ENCODE measurements at regions not wholly inside any gene's neighbourhood (a gene's known extent, or its start where the extent isn't known, plus 50 kb on each side); places are given as distances from the start of the nearest gene placed in this dataset.

- Histone ChIP-seq H3K4me3 (ENCODE audit: low read depth, low read length) (no peak overlapping the region), H3K9ac (no peak overlapping the region), H3K79me2 (no peaks in the 10 kb centered on the region), H3K27me3 (ENCODE audit: control insufficient read depth, insufficient read depth, low read length) (no peaks in the 10 kb centered on the region), H3K4me1 (no peaks in the 10 kb centered on the region), H2AFZ (no peak overlapping the region), H3K27ac (no peak overlapping the region), H3K9me3 (ENCODE audit: control insufficient read depth, low read length) (no peaks in the 10 kb centered on the region), H3K36me3 (ENCODE audit: control insufficient read depth, insufficient read depth, low read length) (no peaks in the 10 kb centered on the region), H3K4me2 (ENCODE audit: low read length) (no peak overlapping the region)
- TF ChIP-seq, protein P1, sequence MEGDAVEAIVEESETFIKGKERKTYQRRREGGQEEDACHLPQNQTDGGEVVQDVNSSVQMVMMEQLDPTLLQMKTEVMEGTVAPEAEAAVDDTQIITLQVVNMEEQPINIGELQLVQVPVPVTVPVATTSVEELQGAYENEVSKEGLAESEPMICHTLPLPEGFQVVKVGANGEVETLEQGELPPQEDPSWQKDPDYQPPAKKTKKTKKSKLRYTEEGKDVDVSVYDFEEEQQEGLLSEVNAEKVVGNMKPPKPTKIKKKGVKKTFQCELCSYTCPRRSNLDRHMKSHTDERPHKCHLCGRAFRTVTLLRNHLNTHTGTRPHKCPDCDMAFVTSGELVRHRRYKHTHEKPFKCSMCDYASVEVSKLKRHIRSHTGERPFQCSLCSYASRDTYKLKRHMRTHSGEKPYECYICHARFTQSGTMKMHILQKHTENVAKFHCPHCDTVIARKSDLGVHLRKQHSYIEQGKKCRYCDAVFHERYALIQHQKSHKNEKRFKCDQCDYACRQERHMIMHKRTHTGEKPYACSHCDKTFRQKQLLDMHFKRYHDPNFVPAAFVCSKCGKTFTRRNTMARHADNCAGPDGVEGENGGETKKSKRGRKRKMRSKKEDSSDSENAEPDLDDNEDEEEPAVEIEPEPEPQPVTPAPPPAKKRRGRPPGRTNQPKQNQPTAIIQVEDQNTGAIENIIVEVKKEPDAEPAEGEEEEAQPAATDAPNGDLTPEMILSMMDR (IDR thresholded peaks at IDR 0.05): no peak
These were observed 516.6 kb upstream of the MEF2C start for GRCh38 chr5:89399548-89399947.

GRCh38 chr5:89397096-89397495 lies 514.1 kb upstream of the MEF2C start:
- no peak overlapping the region for H3K4me2 ChIP-seq (ENCODE audit: low read length)
- H2AFZ ChIP-seq: no peak overlapping the region
- no peaks in the 10 kb centered on the region for H3K9me3 ChIP-seq (ENCODE audit: control insufficient read depth, low read length)
- H3K79me2 ChIP-seq: no peaks in the 10 kb centered on the region
- no peak overlapping the region for H3K9ac ChIP-seq
- H3K4me1 ChIP-seq: no peaks in the 10 kb centered on the region
- H3K27me3 ChIP-seq (ENCODE audit: control insufficient read depth, insufficient read depth, low read length): no peaks in the 10 kb centered on the region
- TF ChIP-seq, protein P1 (IDR thresholded peaks at IDR 0.05): no peak
- no peaks in the 10 kb centered on the region for H3K36me3 ChIP-seq (ENCODE audit: control insufficient read depth, insufficient read depth, low read length)
- no peak overlapping the region for H3K4me3 ChIP-seq (ENCODE audit: low read depth, low read length)
- H3K27ac ChIP-seq: no peak overlapping the region

DNA sequence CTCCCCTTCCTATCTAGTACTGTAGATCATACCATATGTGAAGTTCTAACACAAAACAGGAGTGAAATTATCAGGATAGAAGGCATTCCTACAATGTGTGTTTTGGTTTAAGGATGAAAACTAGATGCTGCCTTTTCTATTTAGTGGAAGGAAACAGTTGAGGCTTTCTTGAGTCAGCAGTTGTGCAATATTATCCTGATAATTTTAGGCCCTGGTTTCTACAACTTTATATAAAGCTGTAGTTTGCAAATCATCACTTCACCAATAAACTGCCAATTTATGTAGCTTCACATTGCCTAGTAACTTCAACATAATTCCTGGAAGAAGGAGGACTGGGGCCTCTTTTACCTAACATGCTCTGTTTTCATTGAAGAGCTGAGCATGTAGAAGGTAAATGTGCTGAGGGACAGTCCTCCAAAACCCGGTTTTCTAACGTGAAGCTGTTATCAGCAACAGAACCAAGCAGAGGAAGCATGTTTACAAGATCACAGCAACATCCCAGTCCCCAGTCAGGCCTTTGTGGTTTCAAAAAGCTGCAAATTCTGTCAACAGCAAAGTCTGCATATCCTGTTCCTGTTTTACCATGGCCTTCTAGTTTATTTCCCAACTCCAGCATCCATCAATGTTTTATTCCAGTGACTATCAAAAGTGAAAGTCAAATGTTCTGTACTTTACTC lies 513.4 kb upstream of the MEF2C start:
- Histone ChIP-seq H3K27ac (no peak overlapping the region), H3K79me2 (no peaks in the 10 kb centered on the region), H3K4me1 (no peaks in the 10 kb centered on the region), H3K27me3 (ENCODE audit: control insufficient read depth, insufficient read depth, low read length) (no peaks in the 10 kb centered on the region), H3K4me2 (ENCODE audit: low read length) (no peak overlapping the region), H3K4me3 (ENCODE audit: low read depth, low read length) (no peak overlapping the region), H3K9ac (no peak overlapping the region), H3K9me3 (ENCODE audit: control insufficient read depth, low read length) (no peaks in the 10 kb centered on the region), H3K36me3 (ENCODE audit: control insufficient read depth, insufficient read depth, low read length) (no peaks in the 10 kb centered on the region), H2AFZ (peak overlapping the region; percentile 15)
- TF ChIP-seq, protein P1 (IDR thresholded peaks at IDR 0.05): no peak

DNA sequence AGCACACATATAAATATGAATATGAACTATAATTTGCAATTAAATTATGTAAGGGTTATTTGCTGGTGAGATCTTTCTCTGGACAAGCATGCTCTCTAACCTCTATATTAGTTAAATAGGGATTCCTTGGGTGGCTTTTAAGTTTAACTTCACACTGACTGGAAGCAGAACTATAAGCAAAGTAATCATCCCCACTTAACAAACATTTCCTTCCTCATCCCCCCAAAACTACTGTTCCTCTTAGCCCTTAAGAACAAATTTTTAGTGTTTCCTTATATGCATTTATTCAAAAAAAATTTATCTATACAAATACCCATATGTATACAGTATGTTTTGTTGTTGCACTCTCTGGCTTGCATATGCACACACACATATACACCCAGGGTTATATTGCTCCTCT lies 512.1 kb upstream of the MEF2C start:
- Histone ChIP-seq H3K27me3 (ENCODE audit: control insufficient read depth, insufficient read depth, low read length) (no peaks in the 10 kb centered on the region), H3K4me3 (ENCODE audit: low read depth, low read length) (no peak overlapping the region), H2AFZ (no peak overlapping the region), H3K36me3 (ENCODE audit: control insufficient read depth, insufficient read depth, low read length) (no peaks in the 10 kb centered on the region), H3K79me2 (no peaks in the 10 kb centered on the region), H3K27ac (no peak overlapping the region), H3K9ac (no peak overlapping the region), H3K9me3 (ENCODE audit: control insufficient read depth, low read length) (no peaks in the 10 kb centered on the region), H3K4me1 (no peaks in the 10 kb centered on the region), H3K4me2 (ENCODE audit: low read length) (no peak overlapping the region)
- TF ChIP-seq, protein P1 (IDR thresholded peaks at IDR 0.05): no peak

DNA sequence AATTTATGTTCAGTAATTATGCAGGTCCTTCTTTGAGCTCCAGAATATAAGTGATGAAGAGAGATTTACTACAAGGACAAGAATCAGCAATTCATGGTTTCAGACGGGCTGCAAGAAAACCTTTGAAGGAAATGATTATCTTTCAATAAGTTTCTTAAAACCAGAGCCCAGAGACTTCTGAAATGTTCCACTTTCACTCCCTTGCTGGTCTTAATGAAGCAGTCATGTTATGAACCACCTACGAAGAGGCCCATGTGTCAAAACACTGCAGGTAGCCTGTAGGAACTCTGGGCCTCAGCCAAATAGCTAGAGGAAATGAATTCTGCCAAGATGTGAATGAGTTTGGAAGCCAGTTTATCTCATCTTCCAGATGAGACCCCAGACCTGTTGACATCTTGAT lies 505.9 kb upstream of the MEF2C start:
- no peaks in the 10 kb centered on the region for H3K4me1 ChIP-seq
- H3K4me3 ChIP-seq (ENCODE audit: low read depth, low read length): no peak overlapping the region
- no peak overlapping the region for H3K4me2 ChIP-seq (ENCODE audit: low read length)
- no peak overlapping the region for H2AFZ ChIP-seq
- TF ChIP-seq, protein P1 (IDR thresholded peaks at IDR 0.05): no peak
- H3K79me2 ChIP-seq: no peaks in the 10 kb centered on the region
- H3K27me3 ChIP-seq (ENCODE audit: control insufficient read depth, insufficient read depth, low read length): no peaks in the 10 kb centered on the region
- H3K27ac ChIP-seq: no peak overlapping the region
- no peaks in the 10 kb centered on the region for H3K9me3 ChIP-seq (ENCODE audit: control insufficient read depth, low read length)
- no peaks in the 10 kb centered on the region for H3K36me3 ChIP-seq (ENCODE audit: control insufficient read depth, insufficient read depth, low read length)
- H3K9ac ChIP-seq: no peak overlapping the region

Data from parathyroid adenoma (tissue), 2 donors.